CD4-positive, CD25-positive, alpha-beta regulatory T cell (primary cell): ENCODE measurements at regions not wholly inside any gene's neighbourhood (a gene's known extent, or its start where the extent isn't known, plus 50 kb on each side); places are given as distances from the start of the nearest gene placed in this dataset.

Experiments
- ATAC-seq, 2 donors: fragments of 150-1000 bp; cut with Tn5 transposase; one replicate each; pipeline ENCODE4 v1.10.0; 2021; ENCODE audit warnings: low read depth in 2 of 2, moderate number of reproducible peaks in 2 of 2, moderate library complexity in 1 of 2
- DNase-seq, 3 donors: peaks; one replicate each; pipeline versions ENCODE4 v3.0.0 to v3.0.0-alpha.2; 2012 to 2022; ENCODE audit warnings: mixed read lengths in 1 of 3
- H3K27ac ChIP-seq: one replicate; pipeline ENCODE4 v1.7.0; 2013; ENCODE audit warnings: mild to moderate bottlenecking, low read length; ENCODE audit not compliant: insufficient read depth, poor library complexity, severe bottlenecking
- H3K27me3 ChIP-seq: one replicate; pipeline ENCODE4 v1.7.0; 2013; ENCODE audit warnings: low read length; ENCODE audit not compliant: control insufficient read depth, insufficient read depth
- H3K36me3 ChIP-seq: one replicate; pipeline ENCODE4 v1.7.0; 2013; ENCODE audit warnings: mild to moderate bottlenecking, low read length, moderate library complexity; ENCODE audit not compliant: control insufficient read depth, insufficient read depth
- H3K4me1 ChIP-seq: 2 replicates; pipeline ENCODE4 v1.7.0; 2013; ENCODE audit warnings: mild to moderate bottlenecking, low read length; ENCODE audit not compliant: insufficient read depth, control insufficient read depth, poor library complexity, severe bottlenecking
- H3K4me3 ChIP-seq: one replicate; pipeline ENCODE4 v1.7.0; 2013; ENCODE audit warnings: low read depth, mild to moderate bottlenecking, low read length, moderate library complexity
- H3K9me3 ChIP-seq, 2 experiments: 1 replicate in 1 of 2; 2 replicates in 1 of 2; pipeline ENCODE4 v1.7.0; 2013; ENCODE audit warnings: low read length in 2 of 2, mild to moderate bottlenecking in 1 of 2, moderate library complexity in 1 of 2; ENCODE audit not compliant: control insufficient read depth in 2 of 2
- H3K27ac Mint-ChIP-seq, 3 donors: one replicate each; pipeline ENCODE4 v1.8.0; 2020 to 2022; ENCODE audit warnings: mild to moderate bottlenecking in 3 of 3, mixed read lengths in 3 of 3, moderate library complexity in 2 of 3
- H3K27me3 Mint-ChIP-seq: one replicate; pipeline ENCODE4 v1.8.0; 2022; ENCODE audit warnings: mild to moderate bottlenecking, mixed read lengths
- H3K36me3 Mint-ChIP-seq: one replicate; pipeline ENCODE4 v1.8.0; 2020; ENCODE audit warnings: mixed read lengths
- H3K4me1 Mint-ChIP-seq, 4 donors: one replicate each; pipeline ENCODE4 v1.8.0; 2020 to 2022; ENCODE audit warnings: mixed read lengths in 4 of 4, mild to moderate bottlenecking in 1 of 4
- H3K4me3 Mint-ChIP-seq, 4 donors: one replicate each; pipeline ENCODE4 v1.8.0; 2020 to 2022; ENCODE audit warnings: mild to moderate bottlenecking in 4 of 4, mixed read lengths in 4 of 4, moderate library complexity in 3 of 4
- H3K9me3 Mint-ChIP-seq, 7 donors: one replicate each; pipeline ENCODE4 v1.8.0; 2020 to 2022; ENCODE audit warnings: mixed read lengths in 7 of 7, mild to moderate bottlenecking in 3 of 7, moderate library complexity in 2 of 7

DNA sequence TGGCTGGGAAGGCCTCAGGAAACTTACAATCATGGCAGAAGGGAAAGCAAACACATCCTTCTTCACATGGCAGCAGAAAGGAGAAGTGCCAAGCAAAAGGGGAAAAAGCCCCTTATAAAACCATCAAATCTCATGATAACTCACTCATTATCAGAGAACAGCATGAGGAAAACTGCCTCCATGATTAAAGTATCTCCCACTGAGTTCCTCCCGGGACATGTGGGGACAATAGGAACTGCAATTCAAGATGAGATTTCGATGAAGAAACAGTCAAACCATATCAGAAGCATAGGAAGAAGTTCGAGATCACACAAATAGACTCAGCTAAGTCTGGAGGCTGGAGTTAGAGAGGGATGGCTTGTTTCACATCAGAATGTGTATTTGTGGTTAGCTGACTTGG is 869.4 kb upstream of the PHF14 start:
- H3K9me3 ChIP-seq = peaks cover 0 to 2% of the 10 kb centered on the region in 2 experiments
- H3K27me3 Mint-ChIP-seq = no peaks in the 10 kb centered on the region
- no peaks in the 10 kb centered on the region for H3K36me3 ChIP-seq
- H3K9me3 Mint-ChIP-seq = peaks cover 0 to 12% (median 4%) of the 10 kb centered on the region in 7 donors
- H3K4me1 ChIP-seq = no peaks in the 10 kb centered on the region
- H3K4me1 Mint-ChIP-seq = no peaks in the 10 kb centered on the region
- H3K4me3 ChIP-seq = no peak overlapping the region
- H3K27ac Mint-ChIP-seq = no peak overlapping the region
- no peak overlapping the region for H3K27ac ChIP-seq
- no peak for DNase-seq
- no peak overlapping the region for H3K4me3 Mint-ChIP-seq
- H3K36me3 Mint-ChIP-seq = no peaks in the 10 kb centered on the region
- ATAC-seq = no peak
- no peaks in the 10 kb centered on the region for H3K27me3 ChIP-seq

DNA sequence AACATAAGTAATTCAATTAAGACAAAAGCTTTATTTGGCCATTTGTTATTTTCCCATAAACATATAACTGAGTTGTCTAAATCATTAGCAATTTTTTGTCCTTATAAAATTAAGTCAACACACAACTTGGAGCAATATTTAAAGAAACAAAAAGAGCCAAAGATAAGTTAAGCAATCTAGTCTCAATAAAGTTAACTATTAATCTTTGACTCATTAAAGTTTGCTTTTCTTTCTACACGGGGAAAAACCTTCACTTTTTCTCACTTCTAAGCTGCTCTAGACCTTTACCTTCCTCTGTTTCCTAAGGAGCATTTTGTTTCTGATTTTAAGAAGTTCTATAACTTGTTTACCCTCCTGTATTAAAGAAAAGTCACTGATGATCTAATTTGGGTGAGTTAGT is 867.1 kb upstream of the PHF14 start:
- ATAC-seq (no peak), DNase-seq (no peak)
- no peaks in the 10 kb centered on the region for H3K36me3 Mint-ChIP-seq
- no peak overlapping the region for H3K4me3 ChIP-seq
- H3K4me1 Mint-ChIP-seq = no peaks in the 10 kb centered on the region
- H3K27me3 ChIP-seq = no peaks in the 10 kb centered on the region
- H3K36me3 ChIP-seq = no peaks in the 10 kb centered on the region
- H3K27ac Mint-ChIP-seq = no peak overlapping the region
- H3K27ac ChIP-seq = no peak overlapping the region
- no peak overlapping the region for H3K4me3 Mint-ChIP-seq
- H3K27me3 Mint-ChIP-seq = no peaks in the 10 kb centered on the region
- H3K9me3 Mint-ChIP-seq = peaks cover 0 to 12% (median 3%) of the 10 kb centered on the region in 7 donors
- no peaks in the 10 kb centered on the region for H3K4me1 ChIP-seq
- peaks cover 0 to 2% of the 10 kb centered on the region in 2 experiments for H3K9me3 ChIP-seq

DNA sequence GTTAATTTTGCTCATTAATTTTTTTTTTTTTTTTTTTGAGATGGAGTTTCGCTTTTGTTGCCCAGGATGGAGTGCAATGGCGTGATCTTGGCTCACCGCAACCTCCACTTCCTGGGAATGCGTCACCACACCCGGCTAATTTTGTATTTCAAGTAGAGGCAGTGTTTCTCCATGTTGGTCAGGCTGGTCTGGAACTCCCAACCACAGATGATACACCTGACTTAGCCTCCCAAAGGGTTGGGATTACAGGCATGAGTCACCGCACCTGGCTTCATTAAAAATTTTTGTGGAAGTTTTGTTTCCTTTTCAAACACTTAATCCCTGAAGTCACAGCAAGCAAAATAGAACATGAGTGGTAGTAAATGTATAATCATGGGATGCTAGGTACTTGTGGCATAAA is 857.2 kb upstream of the PHF14 start:
- ATAC-seq = no peak
- Mint-ChIP-seq H3K27me3 (no peaks in the 10 kb centered on the region), H3K4me1 (no peaks in the 10 kb centered on the region)

DNA sequence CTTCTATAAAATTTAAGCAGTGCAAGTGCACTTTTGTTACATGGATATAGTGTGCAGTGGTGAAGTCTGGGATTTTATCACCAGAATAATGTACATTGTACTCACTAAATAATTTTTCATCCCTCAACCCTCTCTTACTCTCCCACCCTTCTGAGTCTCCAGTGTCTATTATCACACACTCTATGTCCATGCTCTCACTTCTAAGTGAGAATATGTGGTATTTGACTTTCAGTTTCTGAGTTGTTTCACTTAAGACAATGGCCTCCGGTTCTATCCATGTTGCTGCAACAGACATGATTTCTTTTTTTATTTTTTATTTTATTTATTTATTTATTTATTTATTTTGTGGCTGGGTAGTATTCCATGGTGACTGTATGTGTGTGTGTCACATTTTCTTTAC is 855.9 kb upstream of the PHF14 start:
- Histone ChIP-seq H3K27ac (no peak overlapping the region), H3K4me1 (no peaks in the 10 kb centered on the region), H3K36me3 (no peaks in the 10 kb centered on the region), H3K9me3 (no peaks in the 10 kb centered on the region), H3K4me3 (no peak overlapping the region), H3K27me3 (no peaks in the 10 kb centered on the region)
- DNase-seq (no peak), ATAC-seq (no peak)
- Mint-ChIP-seq H3K27me3 (no peaks in the 10 kb centered on the region), H3K36me3 (no peaks in the 10 kb centered on the region), H3K4me3 (no peak overlapping the region), H3K9me3 (peaks cover 0 to 11% (median 5%) of the 10 kb centered on the region in 7 donors), H3K27ac (no peak overlapping the region), H3K4me1 (no peaks in the 10 kb centered on the region)

More for the DNA sequence above, 857.2 kb upstream of the PHF14 start:
- H3K9me3 Mint-ChIP-seq = peaks cover 0 to 11% (median 5%) of the 10 kb centered on the region in 7 donors
- H3K4me1 ChIP-seq = no peaks in the 10 kb centered on the region
- no peaks in the 10 kb centered on the region for H3K27me3 ChIP-seq
- H3K36me3 ChIP-seq = no peaks in the 10 kb centered on the region
- H3K27ac ChIP-seq = no peak overlapping the region
- no peaks in the 10 kb centered on the region for H3K9me3 ChIP-seq
- H3K27ac Mint-ChIP-seq = no peak overlapping the region
- H3K4me3 ChIP-seq = no peak overlapping the region
- no peak for DNase-seq
- H3K4me3 Mint-ChIP-seq = no peak overlapping the region
- H3K36me3 Mint-ChIP-seq = no peaks in the 10 kb centered on the region

DNA sequence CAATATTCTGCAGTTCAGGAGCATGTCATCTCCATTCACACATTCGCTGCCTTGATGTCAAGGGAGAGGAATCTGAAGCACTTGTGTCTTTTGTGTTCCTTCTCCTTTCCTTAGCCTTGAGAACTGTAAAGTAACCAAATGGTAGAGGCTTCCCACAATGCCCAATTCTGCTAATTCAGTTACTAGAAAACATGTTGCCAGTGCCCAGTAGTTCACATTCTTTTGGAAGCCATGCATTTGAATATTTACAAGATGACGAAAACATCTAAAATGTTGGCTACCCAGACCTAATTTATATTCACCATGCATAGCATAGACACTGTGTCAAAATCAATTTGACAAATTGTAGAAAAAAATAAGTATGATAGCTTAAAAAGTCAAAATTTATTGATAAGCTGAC is 852.7 kb upstream of the PHF14 start:
- Mint-ChIP-seq H3K27me3 (no peaks in the 10 kb centered on the region), H3K9me3 (peaks cover 0 to 6% (median 3%) of the 10 kb centered on the region in 7 donors), H3K4me1 (no peaks in the 10 kb centered on the region), H3K27ac (no peak overlapping the region), H3K4me3 (no peak overlapping the region), H3K36me3 (no peaks in the 10 kb centered on the region)
- ATAC-seq (no peak), DNase-seq (no peak)
- H3K9me3 ChIP-seq = no peaks in the 10 kb centered on the region
- no peaks in the 10 kb centered on the region for H3K27me3 ChIP-seq
- H3K4me1 ChIP-seq = no peaks in the 10 kb centered on the region
- no peaks in the 10 kb centered on the region for H3K36me3 ChIP-seq
- no peak overlapping the region for H3K4me3 ChIP-seq
- H3K27ac ChIP-seq = no peak overlapping the region

DNA sequence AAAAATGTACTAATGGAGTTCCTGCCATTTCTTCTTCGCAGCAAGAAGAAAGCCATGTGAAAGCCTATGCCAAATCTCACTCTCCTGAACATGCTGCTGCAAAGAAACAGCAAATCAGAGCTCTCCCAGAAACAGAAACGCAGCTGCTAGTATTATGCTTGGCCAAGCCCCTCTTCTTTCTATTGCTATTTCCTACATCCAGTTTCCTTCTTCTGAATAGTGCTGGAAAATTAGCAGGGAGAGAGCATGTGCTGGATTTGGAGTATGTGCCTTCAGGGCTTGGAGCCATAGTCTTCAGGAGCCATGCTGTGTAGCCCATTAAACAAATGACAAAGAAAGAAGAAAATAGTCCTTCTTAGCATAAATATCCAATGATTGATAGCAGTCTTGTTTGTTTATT is 852.0 kb upstream of the PHF14 start:
- Histone ChIP-seq H3K4me3 (no peak overlapping the region), H3K36me3 (no peaks in the 10 kb centered on the region), H3K27me3 (no peaks in the 10 kb centered on the region), H3K4me1 (no peaks in the 10 kb centered on the region), H3K27ac (no peak overlapping the region), H3K9me3 (peaks cover 0 to 4% of the 10 kb centered on the region in 2 experiments)
- Mint-ChIP-seq H3K27me3 (no peaks in the 10 kb centered on the region), H3K4me1 (no peaks in the 10 kb centered on the region), H3K27ac (no peak overlapping the region), H3K4me3 (no peak overlapping the region), H3K36me3 (no peaks in the 10 kb centered on the region), H3K9me3 (peaks cover 0 to 6% (median 3%) of the 10 kb centered on the region in 7 donors)
- no peak for ATAC-seq
- DNase-seq = no peak

DNA sequence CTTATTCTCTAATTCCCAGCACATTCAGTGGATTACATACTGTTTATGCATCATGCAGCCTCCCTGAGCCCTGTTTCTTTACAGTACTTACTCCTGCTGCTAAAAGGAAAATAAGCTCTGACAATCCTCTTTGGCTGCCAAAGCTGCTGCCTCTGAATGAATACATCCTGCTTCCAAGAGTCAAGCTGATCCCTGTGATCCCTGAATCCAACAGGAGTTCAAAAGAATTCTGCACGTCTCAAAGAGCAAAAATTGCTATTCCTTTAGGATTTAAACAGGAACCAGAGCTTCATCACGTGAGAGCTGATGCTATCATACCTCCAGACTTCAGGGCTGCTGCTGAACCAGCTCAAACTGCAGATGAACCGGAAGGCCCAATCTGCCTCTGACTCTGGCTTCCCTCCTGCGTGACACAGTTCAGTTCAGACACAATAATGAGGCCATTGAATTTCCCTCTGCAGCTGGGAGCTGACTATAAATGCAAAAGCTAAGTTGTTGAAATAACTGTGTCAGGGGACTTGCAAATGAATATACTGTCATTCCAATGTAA is 851.0 kb upstream of the PHF14 start:
- no peaks in the 10 kb centered on the region for H3K27me3 Mint-ChIP-seq

DNA sequence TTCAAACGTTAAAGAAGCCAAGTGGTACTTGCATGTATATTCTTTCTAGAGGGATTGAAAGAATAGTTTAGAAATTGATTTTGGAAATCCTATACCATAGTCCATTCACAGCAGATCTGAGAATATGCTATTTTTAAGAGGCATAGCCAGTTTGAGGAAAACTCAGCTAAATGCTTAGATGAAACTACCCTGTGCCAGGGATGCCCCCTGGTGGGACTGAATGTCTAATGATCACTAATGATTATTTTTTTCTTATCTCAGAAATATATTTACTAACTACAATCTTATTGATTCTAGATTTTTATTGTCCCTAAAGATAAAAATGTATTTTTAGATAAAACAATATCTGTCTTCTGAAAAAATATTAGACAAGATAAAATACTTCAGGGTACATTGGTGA is 844.9 kb upstream of the PHF14 start:
- Mint-ChIP-seq H3K9me3 (peaks cover 0 to 4% (median 0%) of the 10 kb centered on the region in 7 donors), H3K27ac (no peak overlapping the region)

More for the DNA sequence above, 851.0 kb upstream of the PHF14 start:
- Histone ChIP-seq H3K27me3 (no peaks in the 10 kb centered on the region), H3K9me3 (peaks cover 0 to 5% of the 10 kb centered on the region in 2 experiments), H3K4me1 (no peaks in the 10 kb centered on the region), H3K36me3 (no peaks in the 10 kb centered on the region), H3K27ac (no peak overlapping the region), H3K4me3 (no peak overlapping the region)
- no peak overlapping the region for H3K4me3 Mint-ChIP-seq
- H3K4me1 Mint-ChIP-seq = no peaks in the 10 kb centered on the region
- peaks cover 0 to 6% (median 3%) of the 10 kb centered on the region in 7 donors for H3K9me3 Mint-ChIP-seq
- DNase-seq = no peak
- H3K36me3 Mint-ChIP-seq = no peaks in the 10 kb centered on the region
- ATAC-seq = no peak
- no peak overlapping the region for H3K27ac Mint-ChIP-seq

More for the DNA sequence above, 844.9 kb upstream of the PHF14 start:
- H3K36me3 ChIP-seq = no peaks in the 10 kb centered on the region
- ATAC-seq = no peak
- H3K4me1 Mint-ChIP-seq = no peaks in the 10 kb centered on the region
- no peaks in the 10 kb centered on the region for H3K36me3 Mint-ChIP-seq
- H3K27ac ChIP-seq = no peak overlapping the region
- no peak overlapping the region for H3K4me3 Mint-ChIP-seq
- no peaks in the 10 kb centered on the region for H3K27me3 ChIP-seq
- peaks cover 0 to 5% of the 10 kb centered on the region in 2 experiments for H3K9me3 ChIP-seq
- no peaks in the 10 kb centered on the region for H3K4me1 ChIP-seq
- no peaks in the 10 kb centered on the region for H3K27me3 Mint-ChIP-seq
- H3K4me3 ChIP-seq = no peak overlapping the region
- DNase-seq = no peak
